Liver (tissue), 8 donors: ENCODE measurements at regions not wholly inside any gene's neighbourhood (a gene's known extent, or its start where the extent isn't known, plus 50 kb on each side); places are given as distances from the start of the nearest gene placed in this dataset.

Source experiments
- DNase-seq: peaks from one replicate; pipeline ENCODE4 v3.0.0-alpha.2; 2017; ENCODE audit warnings: low spot score
- H3K27ac ChIP-seq, 2 donors: one replicate each; pipeline ENCODE4 v1.7.0; 2013; ENCODE audit warnings: inconsistent platforms in 2 of 2, low read length in 2 of 2, control low read depth in 1 of 2, low read depth in 1 of 2, mild to moderate bottlenecking in 1 of 2
- H3K27me3 ChIP-seq, 4 donors: one replicate each; pipeline versions ENCODE4 v1.6.1 to v1.7.0; 2013; ENCODE audit warnings: low read length in 3 of 4, inconsistent platforms in 1 of 4, mild to moderate bottlenecking in 1 of 4, moderate library complexity in 1 of 4; ENCODE audit not compliant: control insufficient read depth in 4 of 4, insufficient read depth in 4 of 4
- H3K36me3 ChIP-seq, 4 donors: one replicate each; pipeline versions ENCODE4 v1.6.1 to v1.7.0; 2013; ENCODE audit warnings: low read length in 3 of 4, mild to moderate bottlenecking in 3 of 4, low read depth in 1 of 4, moderate library complexity in 1 of 4; ENCODE audit not compliant: control insufficient read depth in 4 of 4, insufficient read depth in 3 of 4
- H3K4me1 ChIP-seq, 4 donors: one replicate each; pipeline versions ENCODE4 v1.6.1 to v1.7.0; 2013; ENCODE audit warnings: low read length in 3 of 4, mild to moderate bottlenecking in 3 of 4, moderate library complexity in 1 of 4; ENCODE audit not compliant: control insufficient read depth in 4 of 4, insufficient read depth in 4 of 4
- H3K4me3 ChIP-seq, 3 donors: one replicate each; pipeline versions ENCODE4 v1.6.1 to v1.7.0; 2013; ENCODE audit warnings: low read length in 3 of 3, control low read depth in 1 of 3, low read depth in 1 of 3, mild to moderate bottlenecking in 1 of 3
- H3K9ac ChIP-seq, 2 donors: one replicate each; pipeline ENCODE4 v1.7.0; 2013; ENCODE audit warnings: low read length in 2 of 2, mild to moderate bottlenecking in 2 of 2, moderate library complexity in 2 of 2, control low read depth in 1 of 2, low read depth in 1 of 2
- H3K9me3 ChIP-seq, 4 donors: one replicate each; pipeline versions ENCODE4 v1.6.1 to v1.7.0; 2013; ENCODE audit warnings: low read length in 3 of 4; ENCODE audit not compliant: control insufficient read depth in 4 of 4
- CTCF ChIP-seq: fragments of 150-350 bp; IDR thresholded peaks from 2 replicates; pipeline ENCODE4 v1.5.1; 2017; ENCODE audit warnings: improper control_type of control experiment, low read depth, low read length; ENCODE audit not compliant: missing input control
- GABPA ChIP-seq, 2 donors: IDR thresholded peaks in 1 of 2; conservative IDR thresholded peaks in 1 of 2; 2 replicates each; pipeline ENCODE4 v1.6.1; 2016; ENCODE audit warnings: antibody characterized with exemption in 2 of 2, mild to moderate bottlenecking in 1 of 2, moderate library complexity in 1 of 2
- MAX ChIP-seq: IDR thresholded peaks from 2 replicates; pipeline ENCODE4 v1.6.1; 2016; ENCODE audit warnings: antibody characterized with exemption
- NR2F2 ChIP-seq: IDR thresholded peaks from 2 replicates; pipeline ENCODE4 v1.6.1; 2016; ENCODE audit warnings: antibody characterized with exemption
- RAD21 ChIP-seq, 2 donors: IDR thresholded peaks; 2 replicates each; pipeline ENCODE4 v1.6.1; 2016; ENCODE audit warnings: antibody characterized with exemption in 2 of 2, mild to moderate bottlenecking in 2 of 2
- REST ChIP-seq: IDR thresholded peaks from 2 replicates; pipeline ENCODE4 v1.6.1; 2016; ENCODE audit warnings: antibody characterized with exemption, mild to moderate bottlenecking
- YY1 ChIP-seq: IDR thresholded peaks from 2 replicates; pipeline ENCODE4 v1.6.1; 2016; ENCODE audit warnings: antibody characterized with exemption, mild to moderate bottlenecking
- ZBTB33 ChIP-seq: IDR thresholded peaks from 2 replicates; pipeline ENCODE4 v1.6.1; 2016; ENCODE audit warnings: antibody characterized with exemption
- WGBS: extraction: QIAGEN DNeasy Blood & Tissue Kit; methylation state at CpG from one replicate; pipeline ENCODE4 v1.1.7; 2013; 5-methylcytosine and 5-hydroxymethylcytosine counted together
- donor health status: healthy.
- donor health status: healthy.
- donor health status: healthy.
- donor health status: healthy.
- donor health status: healthy.

- no peak for DNase-seq
- H3K4me3 ChIP-seq = no peak overlapping the region
These were observed 180.5 kb upstream of the PRSS58 start for GRCh38 chr7:142438235-142438922.

More at GRCh38 chr7:142438235-142438922, 180.5 kb upstream of the PRSS58 start:
- 83% methylated on average over 12 of the region's 12 CpGs for WGBS
- Histone ChIP-seq H3K27ac (no peak overlapping the region), H3K9me3 (no peaks in the 10 kb centered on the region), H3K27me3 (peaks cover 0 to 3% (median 0%) of the 10 kb centered on the region in 4 donors), H3K4me1 (no peaks in the 10 kb centered on the region), H3K9ac (no peak overlapping the region), H3K36me3 (no peaks in the 10 kb centered on the region)
- no peak for TF ChIP-seq YY1
- no peak for TF ChIP-seq REST
- TF ChIP-seq ZBTB33 = no peak
- TF ChIP-seq RAD21 (IDR thresholded peaks at IDR 0.05) = peak; percentile 49 to 57
- no peak for TF ChIP-seq NR2F2
- no peak for TF ChIP-seq GABPA (IDR thresholded peaks at IDR 0.05 in 1 of 2, conservative IDR thresholded peaks at IDR 0.05 in 1 of 2)
- TF ChIP-seq MAX = no peak
- peak; percentile 34 for TF ChIP-seq CTCF
